GM12878 (cell line): ENCODE measurements at regions not wholly inside any gene's neighbourhood (a gene's known extent, or its start where the extent isn't known, plus 50 kb on each side); places are given as distances from the start of the nearest gene placed in this dataset.

ENCODE experiments used
- ATAC-seq: fragments of 200-7000 bp; cut with Tn5 transposase; 3 replicates; pipeline ENCODE4 v1.9.1; 2020; ENCODE audit warnings: mild to moderate bottlenecking, moderate library complexity
- BruUV-seq: library from RNA; stranded (reverse); fragments of 400-500 nt; replicated peaks from 2 replicates; lab custom pipeline; 2021; lab: Mats Ljungman, UMichigan
- CTCF ChIA-PET: fragments of 300-600 bp; sonication (Branson Sonifier 250); formaldehyde crosslinking; extraction: SDS; loops from one replicate; lab custom pipeline; 2021; ENCODE audit warnings: inconsistent platforms; lab: Yijun Ruan, JAX
- POLR2A ChIA-PET: fragments of 350-600 bp; formaldehyde crosslinking; extraction: SDS; loops from one replicate; lab custom pipeline; 2021; ENCODE audit warnings: inconsistent platforms; lab: Charles Lee
- RAD21 ChIA-PET: fragments of 300-600 bp; sonication (Branson Sonifier 250); formaldehyde crosslinking; loops from one replicate; lab custom pipeline; 2023; ENCODE audit warnings: antibody characterized with exemption; ENCODE audit not compliant: unreplicated experiment; lab: Charles Lee
- SMC1A ChIA-PET: fragments of 300-600 bp; sonication (Branson Sonifier 250); formaldehyde crosslinking; loops from one replicate; lab custom pipeline; 2023; ENCODE audit not compliant: unreplicated experiment, uncharacterized antibody; lab: Charles Lee
- DNase-seq: peaks from one replicate; pipeline ENCODE4 v3.0.0-alpha.2; 2011; ENCODE audit warnings: low read depth, low spot score
- FAIRE-seq: peaks from 3 replicates; lab custom pipeline; 2011; peaks lifted over from hg19 to GRCh38; lab: Jason Lieb, UNC
- H2AFZ ChIP-seq: 2 replicates; pipeline ENCODE4 v1.6.0; 2011; ENCODE audit warnings: low read depth, low read length, control low read depth; ENCODE audit not compliant: control insufficient read depth
- H3K27ac ChIP-seq: 2 replicates; pipeline ENCODE4 v1.5.1; 2011; ENCODE audit warnings: control low read depth; ENCODE audit not compliant: control insufficient read depth, insufficient read depth
- H3K27me3 ChIP-seq, 2 experiments: replicated peaks in 1 of 2; 2 replicates each; pipeline versions ENCODE4 v1.6.0 to v1.6.1; 2011; ENCODE audit warnings: low read length in 1 of 2; ENCODE audit not compliant: control insufficient read depth in 2 of 2, insufficient read depth in 2 of 2
- H3K36me3 ChIP-seq, 2 experiments: 2 replicates each; pipeline ENCODE4 v1.5.1; 2011; ENCODE audit warnings: low read length in 1 of 2; ENCODE audit not compliant: control insufficient read depth in 2 of 2, insufficient read depth in 2 of 2
- H3K4me1 ChIP-seq: 2 replicates; pipeline ENCODE4 v1.6.1; 2011; ENCODE audit warnings: mild to moderate bottlenecking, low read length, moderate library complexity, mixed read lengths; ENCODE audit not compliant: control insufficient read depth, insufficient read depth
- H3K4me2 ChIP-seq: 2 replicates; pipeline ENCODE4 v1.6.0; 2011; ENCODE audit warnings: control low read depth; ENCODE audit not compliant: control insufficient read depth, insufficient read depth
- H3K4me3 ChIP-seq: fragments of 200-600 bp; sonication (generic); 2 replicates; pipeline ENCODE4 v1.5.1; 2016
- H3K79me2 ChIP-seq: 2 replicates; pipeline ENCODE4 v1.6.0; 2011; ENCODE audit warnings: low read length; ENCODE audit not compliant: control insufficient read depth, insufficient read depth
- H3K9ac ChIP-seq: 2 replicates; pipeline ENCODE4 v1.8.0; 2011; ENCODE audit warnings: low read length, control low read depth, mixed read lengths; ENCODE audit not compliant: control insufficient read depth, insufficient read depth
- H3K9me3 ChIP-seq: replicated peaks from 3 replicates; pipeline ENCODE4 v1.5.1; 2011; ENCODE audit warnings: mild to moderate bottlenecking, low read length; ENCODE audit not compliant: control insufficient read depth, insufficient read depth
- H4K20me1 ChIP-seq: 2 replicates; pipeline ENCODE4 v1.6.0; 2011; ENCODE audit not compliant: control insufficient read depth, insufficient read depth
- EGR1 ChIP-seq, 2 experiments: IDR thresholded peaks; 1 replicate in 1 of 2; 2 replicates in 1 of 2; pipeline ENCODE4 v1.6.1; 2011 to 2012; ENCODE audit warnings: low read depth in 2 of 2, low read length in 2 of 2, borderline replicate concordance in 1 of 2, mild to moderate bottlenecking in 1 of 2, moderate library complexity in 1 of 2
- JUND ChIP-seq: IDR thresholded peaks from 2 replicates; pipeline ENCODE4 v1.6.1; 2012; ENCODE audit warnings: low read depth, mild to moderate bottlenecking, low read length, improper control_type of control experiment, moderate library complexity
- in situ Hi-C: fragments of 300-500 bp; cut with MboI; formaldehyde crosslinking; loops from 9 replicates; pipeline ENCODE4 v1.14.3; 2018; ENCODE audit warnings: mixed read lengths
- intact Hi-C: fragments of 100-400 bp; cut with micrococcal nuclease; formaldehyde crosslinking; loops from one replicate; pipeline ENCODE4 v1.14.2; 2022; ENCODE audit not compliant: unreplicated experiment
- TF ChIP-seq, protein P1 (sequence below): IDR thresholded peaks from 2 replicates; pipeline ENCODE4 v1.6.1; 2011; ENCODE audit warnings: low read depth, mild to moderate bottlenecking, low read length, moderate library complexity, borderline replicate concordance; ENCODE audit errors: extremely low read depth
- TF ChIP-seq, protein P2 (sequence below): fragments of 150-350 bp; IDR thresholded peaks from 2 replicates; pipeline ENCODE4 v1.6.1; 2016; ENCODE audit warnings: low read depth, low read length

- SMC1A ChIA-PET, result no interaction called here
- intact Hi-C loops, result no loop called here
- Histone ChIP-seq H3K27ac (no peak overlapping the region), H3K27me3 (no peaks in the 10 kb centered on the region), H4K20me1 (no peaks in the 10 kb centered on the region), H3K9me3 (no peaks in the 10 kb centered on the region), H3K79me2 (no peaks in the 10 kb centered on the region), H3K36me3 (no peaks in the 10 kb centered on the region), H3K4me3 (no peak overlapping the region), H2AFZ (no peak overlapping the region), H3K4me1 (no peaks in the 10 kb centered on the region), H3K4me2 (no peak overlapping the region), H3K9ac (no peak overlapping the region)
- TF ChIP-seq JUND (no peak), EGR1 (IDR thresholded peaks at IDR 0.05; ENCODE audit: borderline replicate concordance in 1 of 2, low read depth in 2 of 2, low read length in 2 of 2) (no peak)
- TF ChIP-seq, protein P1, sequence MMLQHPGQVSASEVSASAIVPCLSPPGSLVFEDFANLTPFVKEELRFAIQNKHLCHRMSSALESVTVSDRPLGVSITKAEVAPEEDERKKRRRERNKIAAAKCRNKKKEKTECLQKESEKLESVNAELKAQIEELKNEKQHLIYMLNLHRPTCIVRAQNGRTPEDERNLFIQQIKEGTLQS, result no peak
- TF ChIP-seq, protein P2, sequence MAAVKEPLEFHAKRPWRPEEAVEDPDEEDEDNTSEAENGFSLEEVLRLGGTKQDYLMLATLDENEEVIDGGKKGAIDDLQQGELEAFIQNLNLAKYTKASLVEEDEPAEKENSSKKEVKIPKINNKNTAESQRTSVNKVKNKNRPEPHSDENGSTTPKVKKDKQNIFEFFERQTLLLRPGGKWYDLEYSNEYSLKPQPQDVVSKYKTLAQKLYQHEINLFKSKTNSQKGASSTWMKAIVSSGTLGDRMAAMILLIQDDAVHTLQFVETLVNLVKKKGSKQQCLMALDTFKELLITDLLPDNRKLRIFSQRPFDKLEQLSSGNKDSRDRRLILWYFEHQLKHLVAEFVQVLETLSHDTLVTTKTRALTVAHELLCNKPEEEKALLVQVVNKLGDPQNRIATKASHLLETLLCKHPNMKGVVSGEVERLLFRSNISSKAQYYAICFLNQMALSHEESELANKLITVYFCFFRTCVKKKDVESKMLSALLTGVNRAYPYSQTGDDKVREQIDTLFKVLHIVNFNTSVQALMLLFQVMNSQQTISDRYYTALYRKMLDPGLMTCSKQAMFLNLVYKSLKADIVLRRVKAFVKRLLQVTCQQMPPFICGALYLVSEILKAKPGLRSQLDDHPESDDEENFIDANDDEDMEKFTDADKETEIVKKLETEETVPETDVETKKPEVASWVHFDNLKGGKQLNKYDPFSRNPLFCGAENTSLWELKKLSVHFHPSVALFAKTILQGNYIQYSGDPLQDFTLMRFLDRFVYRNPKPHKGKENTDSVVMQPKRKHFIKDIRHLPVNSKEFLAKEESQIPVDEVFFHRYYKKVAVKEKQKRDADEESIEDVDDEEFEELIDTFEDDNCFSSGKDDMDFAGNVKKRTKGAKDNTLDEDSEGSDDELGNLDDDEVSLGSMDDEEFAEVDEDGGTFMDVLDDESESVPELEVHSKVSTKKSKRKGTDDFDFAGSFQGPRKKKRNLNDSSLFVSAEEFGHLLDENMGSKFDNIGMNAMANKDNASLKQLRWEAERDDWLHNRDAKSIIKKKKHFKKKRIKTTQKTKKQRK, result no peak
- FAIRE-seq (no peak), ATAC-seq (no peak), DNase-seq (no peak)
- RAD21 ChIA-PET, result no interaction called here
- CTCF ChIA-PET, result no interaction called here
- POLR2A ChIA-PET, result no interaction called here
- no TSS peak for BruUV-seq
- in situ Hi-C loops, result no loop called here
Measured at GRCh38 chr13:89950225-89950624, 1397.3 kb upstream of the MIR17HG start.
